Pancreas (tissue), 10 donors: ENCODE measurements at regions not wholly inside any gene's neighbourhood (a gene's known extent, or its start where the extent isn't known, plus 50 kb on each side); places are given as distances from the start of the nearest gene placed in this dataset.

Experiments used
- ATAC-seq, 4 donors: fragments of 200-7000 bp; cut with Tn5 transposase; one replicate each; pipeline versions ENCODE4 v1.8.0 to v1.9.1; 2020; ENCODE audit warnings: mild to moderate bottlenecking in 4 of 4, moderate library complexity in 4 of 4
- DNase-seq, 6 donors: peaks; one replicate each; pipeline ENCODE4 v3.0.0-alpha.2; 2020
- FAIRE-seq: peaks from 2 replicates; lab custom pipeline; 2012; peaks lifted over from hg19 to GRCh38; lab: Jason Lieb, UNC
- H3K27ac ChIP-seq, 4 donors: fragments of 200-600 bp; sonication (generic); 1 replicate in 3 of 4; 2 replicates in 1 of 4; pipeline versions ENCODE4 v1.5.0 to v1.8.0; 2020
- H3K27me3 ChIP-seq, 4 donors: fragments of 200-600 bp; one replicate each; pipeline ENCODE4 v1.8.0; 2021
- H3K36me3 ChIP-seq, 3 donors: fragments of 200-600 bp; sonication (generic) in 1 of 3; one replicate each; pipeline versions ENCODE4 v1.5.0 to v1.8.0; 2020 to 2021
- H3K4me1 ChIP-seq, 3 donors: fragments of 200-600 bp; one replicate each; pipeline ENCODE4 v1.8.0; 2021
- H3K4me3 ChIP-seq, 4 donors: fragments of 200-600 bp; sonication (generic) in 2 of 4; one replicate each; pipeline versions ENCODE4 v1.5.0 to v1.8.0; 2020 to 2021
- H3K9me3 ChIP-seq, 4 donors: fragments of 200-600 bp; one replicate each; pipeline ENCODE4 v1.8.0; 2021
- WGBS, 2 donors: extraction: QIAGEN DNeasy Blood & Tissue Kit; methylation state at CpG; one replicate each; pipeline ENCODE4 v1.1.7; 2013; 5-methylcytosine and 5-hydroxymethylcytosine counted together
- intact Hi-C, 3 donors: fragments of 100-400 bp; cut with DNase I; formaldehyde crosslinking; loops; one replicate each; pipeline versions ENCODE4 v1.11.1 to v1.14.2; 2022
- TF ChIP-seq, protein P1 (sequence below), 4 donors: fragments of 200-600 bp; sonication (generic) in 3 of 4; IDR thresholded peaks; one replicate each; pipeline versions ENCODE4 v1.5.0 to v1.8.0; 2021; ENCODE audit warnings: antibody characterized with exemption in 4 of 4
- donor health status: healthy with polysubstance abuse.
- donor health status: DM: no; HTN: no; CAD: no; lungs with moderate emphysema.
- donor health status: DM: no; HTN: no; CAD: no.
- donor health status: control.
- donor health status: control.
- donor health status: Bipolar disorder and iron deficiency.
- donor health status: DM: yes; HTN: yes; CAD: no.
- donor health status: DM: no; HTN: no; CAD: no.
- donor health status: DM: no; HTN: no; CAD: no.
- donor health status: DM: yes; HTN: yes; CAD: no.

DNA sequence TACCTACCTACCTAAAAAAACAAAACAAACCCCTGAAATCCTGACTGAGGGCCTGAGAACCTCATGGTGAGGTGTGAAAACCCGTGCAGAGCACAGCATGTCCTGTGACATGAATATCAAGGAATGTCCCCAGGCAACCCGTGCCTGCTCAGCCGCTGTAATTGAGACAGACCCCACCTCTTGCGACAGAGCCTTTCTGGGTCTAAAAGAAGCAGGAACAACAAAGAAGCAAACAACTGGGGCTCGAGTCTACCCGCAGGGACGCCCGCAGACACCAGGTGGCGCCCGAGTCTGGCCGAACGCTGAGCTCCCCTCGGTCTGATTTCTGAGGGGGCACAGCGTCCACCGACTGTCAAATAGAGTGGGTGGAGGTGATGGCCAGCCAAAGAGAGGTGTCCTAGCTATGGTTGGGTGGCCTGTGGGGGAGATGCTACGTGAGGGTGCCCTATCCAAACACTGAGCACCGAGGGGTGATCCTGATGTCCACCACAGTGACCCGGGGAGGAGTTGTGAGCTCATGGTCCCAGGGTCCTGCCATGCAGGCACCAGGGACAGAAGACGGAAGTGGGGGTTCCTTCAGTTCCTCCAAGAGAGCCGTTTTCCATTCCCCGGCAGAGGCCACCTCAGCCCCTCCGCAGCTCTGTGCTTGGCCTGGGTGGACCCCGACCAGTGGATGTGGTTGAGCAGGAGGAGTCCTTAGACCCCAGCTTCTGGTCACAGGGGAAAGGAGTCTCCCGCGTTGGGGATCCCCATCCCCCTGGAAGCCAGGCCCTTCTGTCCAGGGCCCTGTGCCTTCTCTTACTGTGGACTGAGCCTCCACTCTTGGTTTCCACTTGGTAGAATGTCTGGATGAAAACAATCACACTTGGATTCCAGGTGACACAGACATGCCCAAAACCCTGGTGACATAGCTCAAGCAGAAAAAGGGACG, 268.2 kb downstream of the CDC5L start:
- Histone ChIP-seq H3K4me3 (no peak overlapping the region), H3K36me3 (no peaks in the 10 kb centered on the region), H3K4me1 (no peaks in the 10 kb centered on the region), H3K27me3 (no peaks in the 10 kb centered on the region), H3K27ac (peak overlapping the region in 1 of 4 donors; percentile 23), H3K9me3 (no peaks in the 10 kb centered on the region)
- TF ChIP-seq, protein P1, sequence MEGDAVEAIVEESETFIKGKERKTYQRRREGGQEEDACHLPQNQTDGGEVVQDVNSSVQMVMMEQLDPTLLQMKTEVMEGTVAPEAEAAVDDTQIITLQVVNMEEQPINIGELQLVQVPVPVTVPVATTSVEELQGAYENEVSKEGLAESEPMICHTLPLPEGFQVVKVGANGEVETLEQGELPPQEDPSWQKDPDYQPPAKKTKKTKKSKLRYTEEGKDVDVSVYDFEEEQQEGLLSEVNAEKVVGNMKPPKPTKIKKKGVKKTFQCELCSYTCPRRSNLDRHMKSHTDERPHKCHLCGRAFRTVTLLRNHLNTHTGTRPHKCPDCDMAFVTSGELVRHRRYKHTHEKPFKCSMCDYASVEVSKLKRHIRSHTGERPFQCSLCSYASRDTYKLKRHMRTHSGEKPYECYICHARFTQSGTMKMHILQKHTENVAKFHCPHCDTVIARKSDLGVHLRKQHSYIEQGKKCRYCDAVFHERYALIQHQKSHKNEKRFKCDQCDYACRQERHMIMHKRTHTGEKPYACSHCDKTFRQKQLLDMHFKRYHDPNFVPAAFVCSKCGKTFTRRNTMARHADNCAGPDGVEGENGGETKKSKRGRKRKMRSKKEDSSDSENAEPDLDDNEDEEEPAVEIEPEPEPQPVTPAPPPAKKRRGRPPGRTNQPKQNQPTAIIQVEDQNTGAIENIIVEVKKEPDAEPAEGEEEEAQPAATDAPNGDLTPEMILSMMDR (IDR thresholded peaks at IDR 0.05): peak; percentile 82 to 93 (median 85)
- ATAC-seq: peak; percentile 58 to 93 (median 90)
- DNase-seq: peak; percentile 28 to 90 (median 68)
- intact Hi-C loops: loop anchor here in 2 of 3 donors (5.0 to 10.0 kb wide), 2 partner anchors 759 to 1062 kb away; no protein-coding TSS in a partner anchor
- WGBS, 2 donors: 21 to 25% methylated on average over 26 of the region's 26 CpGs
- no peak for FAIRE-seq

DNA sequence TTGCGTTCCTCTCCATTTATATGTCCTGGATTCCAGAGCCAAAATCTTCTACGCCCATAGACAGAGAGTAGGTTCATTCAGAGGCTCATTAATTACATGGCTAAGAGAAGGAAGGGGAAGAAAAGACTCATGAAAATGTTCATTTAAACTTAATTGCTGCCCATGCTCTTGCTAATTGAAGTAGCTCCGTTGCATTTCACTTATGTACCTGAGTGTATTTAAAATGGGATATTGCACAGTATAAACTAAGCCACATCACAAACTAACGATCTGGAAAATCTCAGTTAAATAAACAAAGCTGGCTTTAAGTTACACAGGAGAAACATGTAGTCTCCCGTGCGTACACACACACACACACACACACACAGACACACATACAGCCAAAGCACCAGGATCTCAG, 269.2 kb downstream of the CDC5L start:
- no peaks in the 10 kb centered on the region for H3K9me3 ChIP-seq
- H3K36me3 ChIP-seq: no peaks in the 10 kb centered on the region
- FAIRE-seq (no peak), DNase-seq (no peak), ATAC-seq (no peak)
- 63 to 76% methylated on average over 6 of the region's 6 CpGs for WGBS, 2 donors
- intact Hi-C loops: loop anchor here in 2 of 3 donors (5.0 to 10.0 kb wide), 2 partner anchors 758 to 1061 kb away; no protein-coding TSS in a partner anchor
- no peaks in the 10 kb centered on the region for H3K4me1 ChIP-seq
- H3K27me3 ChIP-seq: no peaks in the 10 kb centered on the region
- H3K4me3 ChIP-seq: no peak overlapping the region
- H3K27ac ChIP-seq: no peak overlapping the region
- TF ChIP-seq, protein P1 (IDR thresholded peaks at IDR 0.05): no peak

DNA sequence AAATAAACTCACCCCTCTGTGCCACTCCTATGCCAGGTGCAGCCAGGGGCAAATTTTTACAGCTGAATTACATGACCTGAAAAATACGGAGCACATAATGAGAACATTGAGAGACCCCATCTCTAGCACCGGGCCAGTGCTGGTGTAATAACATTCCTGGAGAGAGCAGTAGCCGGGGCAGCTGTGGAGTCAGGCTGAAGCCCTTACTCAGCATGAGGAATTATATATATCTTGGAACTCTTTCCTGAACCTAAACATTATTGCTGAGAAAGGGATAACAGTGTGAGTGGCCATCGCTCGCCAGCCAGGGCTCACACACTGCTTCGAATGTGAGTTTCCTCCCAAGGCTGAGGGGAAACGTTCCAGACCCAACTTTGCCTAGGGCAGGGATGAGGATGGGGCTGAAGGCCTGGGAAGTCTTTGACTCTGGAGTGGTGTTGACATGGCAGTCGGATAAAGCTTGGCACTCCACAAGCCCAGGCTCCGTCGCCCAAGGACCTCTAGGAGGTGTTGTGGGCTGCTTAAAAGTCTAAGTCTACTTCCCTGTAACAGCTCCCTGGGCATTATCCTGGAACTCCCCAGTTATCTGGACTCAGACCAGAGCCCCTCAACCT, 269.8 kb downstream of the CDC5L start:
- H3K36me3 ChIP-seq: no peaks in the 10 kb centered on the region
- DNase-seq (no peak), ATAC-seq (no peak), FAIRE-seq (no peak)
- H3K9me3 ChIP-seq: no peaks in the 10 kb centered on the region
- H3K27me3 ChIP-seq: no peaks in the 10 kb centered on the region
- H3K27ac ChIP-seq: no peak overlapping the region
- WGBS, 2 donors: 79 to 90% methylated on average over 10 of the region's 10 CpGs
- TF ChIP-seq, protein P1 (IDR thresholded peaks at IDR 0.05): no peak
- H3K4me3 ChIP-seq: no peak overlapping the region
- no peaks in the 10 kb centered on the region for H3K4me1 ChIP-seq
- intact Hi-C loops: loop anchor here in 2 of 3 donors (5.0 to 10.0 kb wide), 2 partner anchors 757 to 1060 kb away; no protein-coding TSS in a partner anchor

DNA sequence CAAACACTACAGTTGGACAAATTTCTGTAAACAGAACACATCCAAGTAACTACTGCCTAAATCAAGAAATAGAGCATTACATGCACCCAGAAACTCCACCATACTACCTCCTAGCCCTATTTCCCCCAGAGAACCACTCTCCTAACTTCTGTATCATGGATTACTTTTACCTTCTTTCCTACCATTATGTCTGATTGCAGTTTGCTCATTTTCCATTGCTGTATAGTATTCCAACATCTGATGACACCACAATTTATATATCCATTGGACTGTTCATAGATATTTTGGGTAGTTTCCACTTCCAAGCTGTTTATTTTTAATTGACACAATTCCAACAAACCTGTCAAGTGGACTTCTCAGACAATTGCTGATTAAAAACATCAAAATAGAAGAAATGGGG, 271.1 kb downstream of the CDC5L start:
- TF ChIP-seq, protein P1 (IDR thresholded peaks at IDR 0.05): no peak
- no peak for FAIRE-seq
- no peak for DNase-seq
- intact Hi-C loops: loop anchor here in 2 of 3 donors (5.0 to 10.0 kb wide), 2 partner anchors 756 to 1059 kb away; no protein-coding TSS in a partner anchor
- Histone ChIP-seq H3K4me3 (no peak overlapping the region), H3K27me3 (no peaks in the 10 kb centered on the region), H3K4me1 (no peaks in the 10 kb centered on the region), H3K9me3 (no peaks in the 10 kb centered on the region), H3K36me3 (no peaks in the 10 kb centered on the region), H3K27ac (no peak overlapping the region)
- no peak for ATAC-seq
